Neutrophil (primary cell): ENCODE measurements at regions not wholly inside any gene's neighbourhood (a gene's known extent, or its start where the extent isn't known, plus 50 kb on each side); places are given as distances from the start of the nearest gene placed in this dataset.

Experiments
- H3K27ac ChIP-seq: fragments of 200-600 bp; sonication (generic); 2 replicates; pipeline ENCODE4 v1.5.1; 2016; ENCODE audit warnings: mild to moderate bottlenecking, moderate library complexity
- H3K27me3 ChIP-seq: fragments of 200-600 bp; sonication (generic); 2 replicates; pipeline ENCODE4 v1.6.0; 2016; ENCODE audit warnings: mild to moderate bottlenecking
- H3K36me3 ChIP-seq: fragments of 200-600 bp; sonication (generic); 2 replicates; pipeline ENCODE4 v1.5.1; 2017
- H3K4me1 ChIP-seq, 2 experiments: fragments of 200-600 bp in 1 of 2; sonication (generic) in 1 of 2; 1 replicate in 1 of 2; 2 replicates in 1 of 2; pipeline versions ENCODE4 v1.5.1 to v1.6.1; 2013 to 2016; ENCODE audit warnings: low read depth in 1 of 2, low read length in 1 of 2, mild to moderate bottlenecking in 1 of 2, moderate library complexity in 1 of 2; ENCODE audit not compliant: control insufficient read depth in 1 of 2, insufficient read depth in 1 of 2
- H3K4me3 ChIP-seq, 2 experiments: fragments of 200-600 bp in 1 of 2; sonication (generic) in 1 of 2; 1 replicate in 1 of 2; 2 replicates in 1 of 2; pipeline ENCODE4 v1.5.1; 2013 to 2016; ENCODE audit warnings: low read depth in 1 of 2, low read length in 1 of 2, mild to moderate bottlenecking in 1 of 2, moderate library complexity in 1 of 2
- H3K9me3 ChIP-seq: fragments of 200-600 bp; sonication (generic); 2 replicates; pipeline ENCODE4 v1.5.1; 2016
- CTCF ChIP-seq: fragments of 200-600 bp; sonication (generic); IDR thresholded peaks from 2 replicates; pipeline ENCODE4 v1.5.1; 2016; ENCODE audit warnings: antibody characterized with exemption

DNA sequence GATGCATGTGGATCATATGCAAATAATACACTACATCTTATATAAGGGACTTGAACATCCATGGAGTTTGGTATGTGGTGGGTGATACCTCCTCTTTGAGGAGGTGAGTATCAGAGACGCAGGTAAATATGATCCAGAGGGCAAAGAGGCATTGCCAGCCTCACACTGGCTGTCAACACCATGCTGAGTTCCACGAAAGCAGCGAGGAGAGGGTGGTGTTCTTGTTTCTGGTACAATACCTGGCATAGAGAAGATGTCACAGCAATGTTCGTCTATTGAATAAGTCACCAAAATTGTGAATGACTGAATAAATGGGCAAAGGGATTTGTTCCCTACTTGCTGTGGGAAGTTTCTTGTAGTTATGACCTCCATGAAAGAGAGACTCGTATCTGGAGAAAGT, 182.2 kb downstream of the SNRPN start:
- no peaks in the 10 kb centered on the region for H3K36me3 ChIP-seq
- no peaks in the 10 kb centered on the region for H3K4me1 ChIP-seq
- no peak overlapping the region for H3K4me3 ChIP-seq
- no peaks in the 10 kb centered on the region for H3K9me3 ChIP-seq
- no peak for TF ChIP-seq CTCF
- no peaks in the 10 kb centered on the region for H3K27me3 ChIP-seq
- no peak overlapping the region for H3K27ac ChIP-seq

GRCh38 chr15:25169318-25169717, 214.5 kb downstream of the SNRPN start:
- Histone ChIP-seq H3K36me3 (no peaks in the 10 kb centered on the region), H3K27me3 (no peaks in the 10 kb centered on the region), H3K27ac (no peak overlapping the region), H3K4me1 (no peaks in the 10 kb centered on the region), H3K4me3 (no peak overlapping the region), H3K9me3 (peaks cover 15% of the 10 kb centered on the region)
- no peak for TF ChIP-seq CTCF

DNA sequence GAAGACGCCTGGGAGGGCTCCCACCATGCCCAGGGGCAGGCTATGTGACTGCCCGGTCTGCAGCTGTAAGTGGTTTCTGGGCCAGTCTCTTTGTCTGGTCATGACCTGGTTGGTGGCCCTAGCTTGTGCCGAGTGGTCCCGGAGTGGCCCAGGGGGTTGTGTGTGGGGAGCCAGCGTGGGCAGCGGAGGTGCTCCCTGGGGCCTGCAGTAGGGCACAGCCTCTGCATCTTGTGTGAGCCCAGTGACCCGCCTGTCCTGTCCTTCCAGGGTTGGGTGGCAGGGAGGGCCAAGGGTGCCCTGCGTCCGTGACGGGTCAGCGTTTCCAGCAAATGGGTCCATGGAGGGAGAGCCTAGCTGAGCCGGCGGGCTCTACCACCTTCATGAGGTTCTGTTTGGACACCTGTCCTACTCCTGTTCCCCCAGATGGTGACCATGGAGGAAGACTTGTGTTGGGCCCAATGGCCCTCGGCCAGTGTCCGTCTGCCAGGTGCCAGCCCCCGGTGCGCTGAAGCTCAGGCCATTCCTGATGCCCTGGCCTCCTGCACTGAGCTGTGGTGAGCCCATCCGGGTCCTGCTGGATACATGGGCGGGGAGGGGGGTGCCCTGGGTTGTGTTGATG, 215.4 kb downstream of the SNRPN start:
- TF ChIP-seq CTCF, result no peak
- H3K9me3 ChIP-seq, result peaks cover 15% of the 10 kb centered on the region

DNA sequence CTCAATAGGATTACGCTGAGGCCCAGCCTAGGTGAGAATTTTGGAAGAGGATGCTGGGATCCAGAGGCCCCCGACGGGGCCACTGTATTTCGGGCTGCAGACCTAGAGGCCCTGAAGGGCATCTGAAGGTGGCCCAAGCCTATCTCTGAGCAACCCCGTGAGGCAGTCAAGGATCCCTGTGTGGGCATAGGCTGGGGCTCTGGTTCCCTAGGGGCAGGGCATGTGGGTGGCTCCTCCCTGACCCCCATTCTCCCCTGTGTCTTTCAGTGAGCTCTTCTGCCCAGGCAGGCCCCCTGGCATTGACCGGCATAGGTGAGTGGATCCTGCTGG, 216.0 kb downstream of the SNRPN start:
- no peak overlapping the region for H3K27ac ChIP-seq
- no peak overlapping the region for H3K4me3 ChIP-seq
- H3K36me3 ChIP-seq, result no peaks in the 10 kb centered on the region
- no peaks in the 10 kb centered on the region for H3K4me1 ChIP-seq
- no peak for TF ChIP-seq CTCF
- H3K27me3 ChIP-seq, result no peaks in the 10 kb centered on the region
- peaks cover 15% of the 10 kb centered on the region for H3K9me3 ChIP-seq

More for the DNA sequence above, 215.4 kb downstream of the SNRPN start:
- no peaks in the 10 kb centered on the region for H3K4me1 ChIP-seq
- no peaks in the 10 kb centered on the region for H3K36me3 ChIP-seq
- no peak overlapping the region for H3K4me3 ChIP-seq
- no peaks in the 10 kb centered on the region for H3K27me3 ChIP-seq
- H3K27ac ChIP-seq, result no peak overlapping the region

- no peak for TF ChIP-seq CTCF
- H3K36me3 ChIP-seq, result no peaks in the 10 kb centered on the region
- H3K27ac ChIP-seq, result no peak overlapping the region
- no peak overlapping the region for H3K4me3 ChIP-seq
- H3K27me3 ChIP-seq, result no peaks in the 10 kb centered on the region
- H3K4me1 ChIP-seq, result no peaks in the 10 kb centered on the region
- H3K9me3 ChIP-seq, result peaks cover 15% of the 10 kb centered on the region
Observed at GRCh38 chr15:25171111-25171811, 216.5 kb downstream of the SNRPN start.
